ENCODE measurements at regions not wholly inside any gene's neighbourhood (a gene's known extent, or its start where the extent isn't known, plus 50 kb on each side); places are given as distances from the start of the nearest gene placed in this dataset.

DNA sequence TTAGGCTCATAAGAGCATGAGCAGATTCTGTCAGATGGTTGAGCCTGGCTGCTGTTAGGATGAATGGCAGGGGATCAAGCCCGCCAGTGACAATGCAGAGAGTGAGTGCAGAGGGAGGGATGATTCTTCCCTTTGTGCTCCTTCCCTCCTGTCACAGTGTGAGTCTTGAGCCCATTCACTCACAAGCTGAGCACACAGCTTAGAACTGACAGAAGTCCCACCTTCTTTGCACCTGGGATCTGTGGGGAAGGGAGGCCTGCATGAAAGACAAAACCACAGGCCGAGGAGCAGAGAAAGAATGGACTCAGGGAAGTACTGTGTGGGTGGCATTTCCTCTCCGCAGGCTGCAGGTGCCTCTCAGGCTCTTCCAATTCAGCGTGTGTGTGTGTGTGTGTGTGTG, 160.6 kb downstream of the KCNA5 start:
- Histone ChIP-seq H3K27ac (replicated peaks in 1 of 4) (no peak overlapping the region), H3K4me3 (no peak overlapping the region), H3K9me3 (no peaks in the 10 kb centered on the region), H3K4me1 (peaks cover 0 to 5% (median 0%) of the 10 kb centered on the region in 4 donors), H3K36me3 (no peaks in the 10 kb centered on the region), H3K27me3 (peaks cover 0 to 17% (median 0%) of the 10 kb centered on the region in 4 donors)
- intact Hi-C loops (cut with DNase I), result no loop called here
- 73% methylated on average over 4 of the region's 4 CpGs for WGBS
- TF ChIP-seq CTCF (IDR thresholded peaks at IDR 0.05), result no peak
- no peak for TF ChIP-seq EP300 (IDR thresholded peaks at IDR 0.05)
- TF ChIP-seq POLR2A (IDR thresholded peaks at IDR 0.05; ENCODE audit: low read depth), result no peak
- TF ChIP-seq POLR2AphosphoS5 (IDR thresholded peaks at IDR 0.05), result no peak
- no peak for DNase-seq (ENCODE audit: extremely low spot score)

GRCh38 chr12:5204831-5205230, 161.2 kb downstream of the KCNA5 start:
- Histone ChIP-seq H3K27me3 (peaks cover 0 to 11% (median 0%) of the 10 kb centered on the region in 4 donors), H3K9me3 (no peaks in the 10 kb centered on the region), H3K4me1 (peaks cover 0 to 5% (median 0%) of the 10 kb centered on the region in 4 donors), H3K4me3 (no peak overlapping the region), H3K36me3 (no peaks in the 10 kb centered on the region), H3K27ac (replicated peaks in 1 of 4) (no peak overlapping the region)
- no peak for TF ChIP-seq POLR2A (IDR thresholded peaks at IDR 0.05; ENCODE audit: low read depth)
- no peak for TF ChIP-seq EP300 (IDR thresholded peaks at IDR 0.05)
- no peak for TF ChIP-seq CTCF (IDR thresholded peaks at IDR 0.05)
- TF ChIP-seq POLR2AphosphoS5 (IDR thresholded peaks at IDR 0.05), result no peak
- DNase-seq (ENCODE audit: extremely low spot score), result no peak
- intact Hi-C loops (cut with DNase I), result no loop called here
- 80% methylated on average over 4 of the region's 4 CpGs for WGBS

- TF ChIP-seq POLR2AphosphoS5 (IDR thresholded peaks at IDR 0.05), result no peak
- TF ChIP-seq POLR2A (IDR thresholded peaks at IDR 0.05; ENCODE audit: low read depth), result no peak
- TF ChIP-seq CTCF (IDR thresholded peaks at IDR 0.05), result no peak
- no peak for TF ChIP-seq EP300 (IDR thresholded peaks at IDR 0.05)
- Histone ChIP-seq H3K36me3 (no peaks in the 10 kb centered on the region), H3K27me3 (peaks cover 0 to 10% (median 0%) of the 10 kb centered on the region in 4 donors), H3K4me3 (no peak overlapping the region), H3K4me1 (no peaks in the 10 kb centered on the region), H3K27ac (replicated peaks in 1 of 4) (no peak overlapping the region), H3K9me3 (no peaks in the 10 kb centered on the region)
- WGBS, result 79% methylated on average over 6 of the region's 6 CpGs
- no peak for DNase-seq (ENCODE audit: extremely low spot score)
- intact Hi-C loops (cut with DNase I), result no loop called here
These were observed 162.9 kb downstream of the KCNA5 start for GRCh38 chr12:5206401-5207175.

GRCh38 chr12:5210179-5210922, 166.7 kb downstream of the KCNA5 start:
- Histone ChIP-seq H3K27me3 (peaks cover 0 to 7% (median 0%) of the 10 kb centered on the region in 4 donors), H3K4me3 (no peak overlapping the region), H3K4me1 (no peaks in the 10 kb centered on the region), H3K9me3 (no peaks in the 10 kb centered on the region), H3K36me3 (no peaks in the 10 kb centered on the region), H3K27ac (replicated peaks in 1 of 4) (no peak overlapping the region)
- no peak for DNase-seq (ENCODE audit: extremely low spot score)
- intact Hi-C loops (cut with DNase I), result no loop called here
- WGBS, result 94% methylated on average over 11 of the region's 11 CpGs
- TF ChIP-seq POLR2A (IDR thresholded peaks at IDR 0.05; ENCODE audit: low read depth) (no peak), EP300 (IDR thresholded peaks at IDR 0.05) (no peak), CTCF (IDR thresholded peaks at IDR 0.05) (no peak), POLR2AphosphoS5 (IDR thresholded peaks at IDR 0.05) (no peak)

All from esophagus muscularis mucosa (tissue), 4 donors.